Activated T-cell treated with anti-CD3 and anti-CD28 coated beads, Interleukin-2, amount 50 U/mL, for 72 hours (primary cell): ENCODE measurements at regions not wholly inside any gene's neighbourhood (a gene's known extent, or its start where the extent isn't known, plus 50 kb on each side); places are given as distances from the start of the nearest gene placed in this dataset.
"Not testable (repeated sequence)": the region's sequence is repeated elsewhere in the genome, so short reads cannot be mapped to it uniquely, and the experiment has no call there.

Experiments
- ATAC-seq, 2 donors: fragments of 150-1000 bp; cut with Tn5 transposase; replicated peaks in 1 of 2; 2 replicates each; pipeline ENCODE4 v1.10.0; 2021; ENCODE audit warnings: moderate library complexity in 2 of 2, mild to moderate bottlenecking in 1 of 2
- DNase-seq, 2 donors: peaks; one replicate each; pipeline ENCODE4 v3.0.0; 2021 to 2022; ENCODE audit warnings: mixed read lengths in 1 of 2
- H3K27ac Mint-ChIP-seq: one replicate; pipeline ENCODE4 v1.8.0; 2022; ENCODE audit warnings: mild to moderate bottlenecking, moderate library complexity, mixed read lengths
- H3K27me3 Mint-ChIP-seq: one replicate; pipeline ENCODE4 v1.8.0; 2022; ENCODE audit warnings: low read depth, mixed read lengths
- H3K36me3 Mint-ChIP-seq, 2 donors: one replicate each; pipeline ENCODE4 v1.8.0; 2022; ENCODE audit warnings: mixed read lengths in 2 of 2, mild to moderate bottlenecking in 1 of 2; ENCODE audit not compliant: insufficient read depth in 2 of 2
- H3K4me1 Mint-ChIP-seq: one replicate; pipeline ENCODE4 v1.8.0; 2022; ENCODE audit warnings: low read depth, mixed read lengths
- H3K4me3 Mint-ChIP-seq, 2 donors: one replicate each; pipeline ENCODE4 v1.8.0; 2022; ENCODE audit warnings: mild to moderate bottlenecking in 2 of 2, mixed read lengths in 2 of 2, moderate library complexity in 2 of 2
- H3K9me3 Mint-ChIP-seq, 2 donors: one replicate each; pipeline ENCODE4 v1.8.0; 2022; ENCODE audit warnings: mixed read lengths in 2 of 2

GRCh38 chr10:21368728-21369425 lies 156.6 kb downstream of the SKIDA1 start:
- H3K27me3 Mint-ChIP-seq, result no peaks in the 10 kb centered on the region
- peaks cover 14% of the 10 kb centered on the region for H3K4me1 Mint-ChIP-seq
- H3K4me3 Mint-ChIP-seq, result no peak overlapping the region
- ATAC-seq, result no peak
- H3K27ac Mint-ChIP-seq, result no peak overlapping the region
- H3K9me3 Mint-ChIP-seq, result no peaks in the 10 kb centered on the region
- H3K36me3 Mint-ChIP-seq, result no peaks in the 10 kb centered on the region
- peak in 1 of 2 donors; percentile 2 for DNase-seq

GRCh38 chr10:21368022-21368582 lies 157.4 kb downstream of the SKIDA1 start:
- ATAC-seq (no peak), DNase-seq (no peak)
- Mint-ChIP-seq H3K9me3 (no peaks in the 10 kb centered on the region), H3K27me3 (no peaks in the 10 kb centered on the region), H3K27ac (no peak overlapping the region), H3K4me1 (peaks cover 10% of the 10 kb centered on the region), H3K4me3 (no peak overlapping the region), H3K36me3 (no peaks in the 10 kb centered on the region)

- ATAC-seq, H3K36me3 Mint-ChIP-seq: not testable (repeated sequence)
Observed at GRCh38 chr10:21366108-21366507, 159.4 kb downstream of the SKIDA1 start.

GRCh38 chr10:21364196-21365114 lies 161.0 kb downstream of the SKIDA1 start:
- H3K9me3 Mint-ChIP-seq, result no peaks in the 10 kb centered on the region
- H3K27ac Mint-ChIP-seq, result no peak overlapping the region
- no peak for ATAC-seq
- no peak overlapping the region for H3K4me3 Mint-ChIP-seq
- DNase-seq, result no peak
- H3K4me1 Mint-ChIP-seq, result no peaks in the 10 kb centered on the region
- H3K27me3 Mint-ChIP-seq, result no peaks in the 10 kb centered on the region
- no peaks in the 10 kb centered on the region for H3K36me3 Mint-ChIP-seq

More at GRCh38 chr10:21366108-21366507, 159.4 kb downstream of the SKIDA1 start:
- DNase-seq, H3K27me3 Mint-ChIP-seq, H3K9me3 Mint-ChIP-seq, H3K27ac Mint-ChIP-seq, H3K4me1 Mint-ChIP-seq, H3K4me3 Mint-ChIP-seq: not testable (repeated sequence)

- no peaks in the 10 kb centered on the region for H3K36me3 Mint-ChIP-seq
Observed at GRCh38 chr10:21363731-21364104, 161.8 kb downstream of the SKIDA1 start.

GRCh38 chr10:21363092-21363730 lies 162.3 kb downstream of the SKIDA1 start:
- H3K27me3 Mint-ChIP-seq, result no peaks in the 10 kb centered on the region
- no peak overlapping the region for H3K4me3 Mint-ChIP-seq
- ATAC-seq (no peak), DNase-seq (no peak)
- H3K9me3 Mint-ChIP-seq, result no peaks in the 10 kb centered on the region
- H3K4me1 Mint-ChIP-seq, result no peaks in the 10 kb centered on the region
- no peak overlapping the region for H3K27ac Mint-ChIP-seq
- no peaks in the 10 kb centered on the region for H3K36me3 Mint-ChIP-seq

More at GRCh38 chr10:21363731-21364104, 161.8 kb downstream of the SKIDA1 start:
- Mint-ChIP-seq H3K9me3 (no peaks in the 10 kb centered on the region), H3K4me3 (no peak overlapping the region), H3K27me3 (no peaks in the 10 kb centered on the region), H3K27ac (no peak overlapping the region), H3K4me1 (no peaks in the 10 kb centered on the region)
- ATAC-seq (no peak), DNase-seq (no peak)

- Mint-ChIP-seq H3K9me3 (no peaks in the 10 kb centered on the region), H3K36me3 (no peaks in the 10 kb centered on the region), H3K27ac (no peak overlapping the region), H3K27me3 (no peaks in the 10 kb centered on the region), H3K4me3 (no peak overlapping the region), H3K4me1 (no peaks in the 10 kb centered on the region)
- DNase-seq, result no peak
- ATAC-seq, result no peak
Observed at GRCh38 chr10:21359202-21359601, 166.3 kb downstream of the SKIDA1 start.

GRCh38 chr10:21355591-21356011 lies 169.9 kb downstream of the SKIDA1 start:
- Mint-ChIP-seq H3K4me1 (no peaks in the 10 kb centered on the region), H3K4me3 (no peak overlapping the region), H3K9me3 (no peaks in the 10 kb centered on the region), H3K27me3 (no peaks in the 10 kb centered on the region), H3K36me3 (no peaks in the 10 kb centered on the region), H3K27ac (no peak overlapping the region)
- DNase-seq (no peak), ATAC-seq (no peak)

- no peak for DNase-seq
- Mint-ChIP-seq H3K4me1 (no peaks in the 10 kb centered on the region), H3K9me3 (no peaks in the 10 kb centered on the region), H3K27me3 (no peaks in the 10 kb centered on the region), H3K27ac (no peak overlapping the region), H3K4me3 (no peak overlapping the region), H3K36me3 (no peaks in the 10 kb centered on the region)
- no peak for ATAC-seq
Observed at GRCh38 chr10:21352886-21353285, 172.6 kb downstream of the SKIDA1 start.

- not testable (repeated sequence) for DNase-seq, ATAC-seq, H3K27me3 Mint-ChIP-seq, H3K36me3 Mint-ChIP-seq, H3K4me3 Mint-ChIP-seq, H3K9me3 Mint-ChIP-seq, H3K27ac Mint-ChIP-seq, H3K4me1 Mint-ChIP-seq
Observed at GRCh38 chr10:21351594-21351993, 173.9 kb downstream of the SKIDA1 start.

- Mint-ChIP-seq H3K4me3 (no peak overlapping the region), H3K4me1 (no peaks in the 10 kb centered on the region), H3K36me3 (no peaks in the 10 kb centered on the region), H3K9me3 (no peaks in the 10 kb centered on the region), H3K27me3 (no peaks in the 10 kb centered on the region), H3K27ac (no peak overlapping the region)
- ATAC-seq, result no peak
- no peak for DNase-seq
Observed at GRCh38 chr10:21349912-21350286, 175.6 kb downstream of the SKIDA1 start.

- H3K36me3 Mint-ChIP-seq, result no peaks in the 10 kb centered on the region
- ATAC-seq, result no peak
- no peak overlapping the region for H3K27ac Mint-ChIP-seq
- no peaks in the 10 kb centered on the region for H3K9me3 Mint-ChIP-seq
- no peak overlapping the region for H3K4me3 Mint-ChIP-seq
- H3K27me3 Mint-ChIP-seq, result no peaks in the 10 kb centered on the region
- no peak for DNase-seq
- H3K4me1 Mint-ChIP-seq, result no peaks in the 10 kb centered on the region
Observed at GRCh38 chr10:21347785-21348170, 177.7 kb downstream of the SKIDA1 start.
